BLaER1 (cell line): ENCODE measurements at regions not wholly inside any gene's neighbourhood (a gene's known extent, or its start where the extent isn't known, plus 50 kb on each side); places are given as distances from the start of the nearest gene placed in this dataset.

Experiments used
- H3K27ac ChIP-seq: shearing (Covaris generic); formaldehyde crosslinking; 2 replicates; pipeline ENCODE4 v1.8.1; 2022
- H3K27me3 ChIP-seq: shearing (Covaris generic); formaldehyde crosslinking; 2 replicates; pipeline ENCODE4 v1.8.1; 2022
- H3K36me3 ChIP-seq: shearing (Covaris generic); formaldehyde crosslinking; 2 replicates; pipeline ENCODE4 v1.8.1; 2022
- H3K4me1 ChIP-seq: shearing (Covaris generic); formaldehyde crosslinking; 2 replicates; pipeline ENCODE4 v1.8.1; 2022
- H3K4me2 ChIP-seq: shearing (Covaris generic); formaldehyde crosslinking; 2 replicates; pipeline ENCODE4 v1.8.1; 2022
- H3K4me3 ChIP-seq: shearing (Covaris generic); formaldehyde crosslinking; 2 replicates; pipeline ENCODE4 v1.8.1; 2022
- H3K9ac ChIP-seq: shearing (Covaris generic); formaldehyde crosslinking; 2 replicates; pipeline ENCODE4 v1.8.1; 2022
- H3K9me3 ChIP-seq: shearing (Covaris generic); formaldehyde crosslinking; 2 replicates; pipeline ENCODE4 v1.8.1; 2022
- H4K20me1 ChIP-seq: shearing (Covaris generic); formaldehyde crosslinking; 2 replicates; pipeline ENCODE4 v1.8.1; 2022
- Cebpa-rat ChIP-seq: shearing (Covaris generic); IDR thresholded peaks from 2 replicates; pipeline ENCODE4 v1.8.1; 2022

GRCh38 chr13:31081316-31081715 lies 80.4 kb downstream of the HSPH1 start:
- Histone ChIP-seq H3K27ac (no peak overlapping the region), H3K27me3 (no peaks in the 10 kb centered on the region), H4K20me1 (no peaks in the 10 kb centered on the region), H3K36me3 (no peaks in the 10 kb centered on the region), H3K9me3 (0 out of 2 replicates have a peak, but pooled peaks cover 12% of the 10 kb centered on the region), H3K4me3 (no peak overlapping the region), H3K9ac (no peak overlapping the region), H3K4me2 (no peak overlapping the region), H3K4me1 (no peaks in the 10 kb centered on the region)
- TF ChIP-seq Cebpa-rat = no peak

- no peaks in the 10 kb centered on the region for H3K36me3 ChIP-seq
- TF ChIP-seq Cebpa-rat = no peak
- H3K4me3 ChIP-seq = no peak overlapping the region
- H3K9me3 ChIP-seq = 0 out of 2 replicates have a peak, but pooled peaks cover 16% of the 10 kb centered on the region
- H3K4me1 ChIP-seq = peaks cover 19% of the 10 kb centered on the region
- 0 out of 2 replicates have a peak overlapping the region, but pooled peaks have one; percentile 37 for H3K27ac ChIP-seq
- no peaks in the 10 kb centered on the region for H4K20me1 ChIP-seq
- no peak overlapping the region for H3K9ac ChIP-seq
- no peaks in the 10 kb centered on the region for H3K27me3 ChIP-seq
- peak overlapping the region; percentile 32 for H3K4me2 ChIP-seq
These were observed 86.9 kb downstream of the HSPH1 start for GRCh38 chr13:31074756-31075155.

- Histone ChIP-seq H3K4me3 (no peak overlapping the region), H3K4me2 (peak overlapping the region; percentile 32), H3K9ac (no peak overlapping the region), H3K4me1 (peaks cover 19% of the 10 kb centered on the region), H3K27me3 (no peaks in the 10 kb centered on the region), H4K20me1 (no peaks in the 10 kb centered on the region), H3K27ac (no peak overlapping the region), H3K9me3 (0 out of 2 replicates have a peak, but pooled peaks cover 16% of the 10 kb centered on the region), H3K36me3 (no peaks in the 10 kb centered on the region)
- TF ChIP-seq Cebpa-rat = no peak
These were observed 87.6 kb downstream of the HSPH1 start for GRCh38 chr13:31073859-31074718.

- TF ChIP-seq Cebpa-rat = no peak
- Histone ChIP-seq H3K4me1 (peaks cover 19% of the 10 kb centered on the region), H3K9me3 (0 out of 2 replicates have a peak, but pooled peaks cover 10% of the 10 kb centered on the region), H3K27ac (no peak overlapping the region), H3K27me3 (no peaks in the 10 kb centered on the region), H3K9ac (no peak overlapping the region), H3K36me3 (no peaks in the 10 kb centered on the region), H4K20me1 (no peaks in the 10 kb centered on the region), H3K4me2 (no peak overlapping the region), H3K4me3 (no peak overlapping the region)
These were observed 89.7 kb downstream of the HSPH1 start for GRCh38 chr13:31072041-31072440.

- no peaks in the 10 kb centered on the region for H3K27me3 ChIP-seq
These were observed 91.7 kb downstream of the HSPH1 start for GRCh38 chr13:31069808-31070534.

GRCh38 chr13:31068119-31068423 lies 93.6 kb downstream of the HSPH1 start:
- Histone ChIP-seq H3K4me3 (no peak overlapping the region), H4K20me1 (no peaks in the 10 kb centered on the region), H3K4me1 (no peaks in the 10 kb centered on the region), H3K27ac (no peak overlapping the region), H3K9ac (no peak overlapping the region), H3K27me3 (no peaks in the 10 kb centered on the region), H3K9me3 (0 out of 2 replicates have a peak, but pooled peaks cover 3% of the 10 kb centered on the region), H3K36me3 (no peaks in the 10 kb centered on the region), H3K4me2 (no peak overlapping the region)
- TF ChIP-seq Cebpa-rat = no peak

More at GRCh38 chr13:31069808-31070534, 91.7 kb downstream of the HSPH1 start:
- H3K27ac ChIP-seq = no peak overlapping the region
- no peaks in the 10 kb centered on the region for H4K20me1 ChIP-seq
- no peaks in the 10 kb centered on the region for H3K9me3 ChIP-seq
- H3K36me3 ChIP-seq = no peaks in the 10 kb centered on the region
- no peak overlapping the region for H3K4me3 ChIP-seq
- peaks cover 12% of the 10 kb centered on the region for H3K4me1 ChIP-seq
- TF ChIP-seq Cebpa-rat = no peak
- no peak overlapping the region for H3K4me2 ChIP-seq
- H3K9ac ChIP-seq = no peak overlapping the region

GRCh38 chr13:31067416-31068118 lies 94.1 kb downstream of the HSPH1 start:
- no peak overlapping the region for H3K4me3 ChIP-seq
- no peak overlapping the region for H3K9ac ChIP-seq
- TF ChIP-seq Cebpa-rat = no peak
- H3K4me1 ChIP-seq = no peaks in the 10 kb centered on the region
- H3K36me3 ChIP-seq = no peaks in the 10 kb centered on the region
- H3K27me3 ChIP-seq = no peaks in the 10 kb centered on the region
- H3K9me3 ChIP-seq = 0 out of 2 replicates have a peak, but pooled peaks cover 3% of the 10 kb centered on the region
- no peak overlapping the region for H3K27ac ChIP-seq
- H3K4me2 ChIP-seq = no peak overlapping the region
- no peaks in the 10 kb centered on the region for H4K20me1 ChIP-seq

- Histone ChIP-seq H3K27ac (no peak overlapping the region), H3K4me2 (no peak overlapping the region), H3K4me1 (no peaks in the 10 kb centered on the region), H3K4me3 (no peak overlapping the region), H3K27me3 (no peaks in the 10 kb centered on the region), H3K9ac (no peak overlapping the region), H4K20me1 (no peaks in the 10 kb centered on the region), H3K9me3 (0 out of 2 replicates have a peak, but pooled peaks cover 3% of the 10 kb centered on the region), H3K36me3 (no peaks in the 10 kb centered on the region)
- TF ChIP-seq Cebpa-rat = no peak
These were observed 97.1 kb downstream of the HSPH1 start for GRCh38 chr13:31064636-31065035.

GRCh38 chr13:31063772-31064171 lies 97.9 kb downstream of the HSPH1 start:
- TF ChIP-seq Cebpa-rat = no peak
- Histone ChIP-seq H3K4me1 (no peaks in the 10 kb centered on the region), H3K27me3 (no peaks in the 10 kb centered on the region), H3K9ac (no peak overlapping the region), H3K4me3 (no peak overlapping the region), H3K4me2 (no peak overlapping the region), H3K36me3 (no peaks in the 10 kb centered on the region), H3K9me3 (0 out of 2 replicates have a peak, but pooled peaks cover 3% of the 10 kb centered on the region), H3K27ac (no peak overlapping the region), H4K20me1 (no peaks in the 10 kb centered on the region)

GRCh38 chr13:31060655-31061054 lies 101.0 kb downstream of the HSPH1 start:
- Histone ChIP-seq H3K9me3 (0 out of 2 replicates have a peak, but pooled peaks cover 3% of the 10 kb centered on the region), H3K4me3 (no peak overlapping the region), H4K20me1 (no peaks in the 10 kb centered on the region), H3K27me3 (no peaks in the 10 kb centered on the region), H3K27ac (no peak overlapping the region), H3K4me1 (no peaks in the 10 kb centered on the region), H3K4me2 (no peak overlapping the region), H3K36me3 (no peaks in the 10 kb centered on the region), H3K9ac (no peak overlapping the region)
- TF ChIP-seq Cebpa-rat = no peak
